ENCODE measurements at regions not wholly inside any gene's neighbourhood (a gene's known extent, or its start where the extent isn't known, plus 50 kb on each side); places are given as distances from the start of the nearest gene placed in this dataset.

DNA sequence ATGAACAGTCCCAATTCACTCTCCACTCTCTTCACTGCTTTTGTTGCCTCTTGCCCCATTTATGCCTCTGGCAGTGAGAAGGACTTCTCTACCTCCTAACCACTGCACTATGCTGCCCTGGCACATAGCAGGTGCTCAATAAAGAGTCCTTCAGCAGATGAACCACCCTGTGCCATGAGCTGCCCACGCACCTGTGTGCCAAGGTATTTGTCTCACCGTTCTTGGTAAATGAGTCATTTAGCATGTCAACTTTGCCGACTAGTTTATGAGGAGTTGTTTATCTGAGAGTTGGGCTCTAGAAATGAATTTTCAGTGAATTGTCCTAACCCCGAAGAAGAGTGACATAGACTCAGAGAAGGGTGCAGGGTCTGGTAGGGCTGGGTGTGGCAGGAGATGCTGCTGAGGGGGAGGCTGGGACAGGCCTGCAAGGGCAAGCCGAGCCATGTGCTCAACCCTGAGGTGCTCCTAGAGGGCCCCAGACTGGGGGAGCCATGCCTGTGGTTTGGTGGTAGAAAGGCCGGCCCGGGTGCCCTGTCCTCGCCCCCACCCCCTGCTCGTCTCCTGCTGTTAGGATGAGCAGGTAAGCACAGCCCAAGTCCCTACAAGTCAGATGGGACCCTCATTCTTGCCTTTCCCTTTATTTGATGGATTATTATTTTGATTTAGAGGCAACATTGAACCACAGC is 654.5 kb downstream of the MATN1 start:
- no peak for DNase-seq
- no peaks in the 10 kb centered on the region for H3K9me3 Mint-ChIP-seq
- H3K27me3 Mint-ChIP-seq (ENCODE audit: low read depth in 3 of 3), result peaks cover 2 to 3% (median 3%) of the 10 kb centered on the region in 3 donors
- H3K4me1 Mint-ChIP-seq, result no peaks in the 10 kb centered on the region
- no peak overlapping the region for H3K4me3 Mint-ChIP-seq
- H3K27ac Mint-ChIP-seq, result no peak overlapping the region
- H3K36me3 Mint-ChIP-seq, result no peaks in the 10 kb centered on the region

DNA sequence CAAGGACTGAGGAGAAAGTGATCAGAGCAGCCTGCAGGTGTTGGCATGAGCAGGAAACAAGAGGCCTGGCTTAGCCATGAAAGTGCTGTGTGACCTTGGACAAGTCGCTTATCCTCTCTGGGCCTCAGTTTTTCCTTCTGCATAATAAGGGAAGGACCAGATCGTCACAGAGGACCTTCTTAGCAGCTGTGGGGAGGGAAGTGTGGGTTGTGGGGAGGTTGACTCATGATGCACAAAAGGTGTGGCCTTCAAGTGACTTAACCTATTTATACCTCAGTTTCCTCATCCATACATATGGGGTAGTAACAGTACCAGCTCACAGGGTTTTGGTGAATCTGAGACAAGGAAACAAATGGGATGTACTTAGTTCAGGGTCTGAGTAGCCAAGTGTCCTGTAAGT is 658.8 kb downstream of the MATN1 start:
- no peaks in the 10 kb centered on the region for H3K4me1 Mint-ChIP-seq
- no peak for DNase-seq
- no peak overlapping the region for H3K4me3 Mint-ChIP-seq
- no peaks in the 10 kb centered on the region for H3K9me3 Mint-ChIP-seq
- peaks cover 0 to 6% (median 3%) of the 10 kb centered on the region in 3 donors for H3K27me3 Mint-ChIP-seq (ENCODE audit: low read depth in 3 of 3)
- no peak overlapping the region for H3K27ac Mint-ChIP-seq
- H3K36me3 Mint-ChIP-seq, result no peaks in the 10 kb centered on the region

DNA sequence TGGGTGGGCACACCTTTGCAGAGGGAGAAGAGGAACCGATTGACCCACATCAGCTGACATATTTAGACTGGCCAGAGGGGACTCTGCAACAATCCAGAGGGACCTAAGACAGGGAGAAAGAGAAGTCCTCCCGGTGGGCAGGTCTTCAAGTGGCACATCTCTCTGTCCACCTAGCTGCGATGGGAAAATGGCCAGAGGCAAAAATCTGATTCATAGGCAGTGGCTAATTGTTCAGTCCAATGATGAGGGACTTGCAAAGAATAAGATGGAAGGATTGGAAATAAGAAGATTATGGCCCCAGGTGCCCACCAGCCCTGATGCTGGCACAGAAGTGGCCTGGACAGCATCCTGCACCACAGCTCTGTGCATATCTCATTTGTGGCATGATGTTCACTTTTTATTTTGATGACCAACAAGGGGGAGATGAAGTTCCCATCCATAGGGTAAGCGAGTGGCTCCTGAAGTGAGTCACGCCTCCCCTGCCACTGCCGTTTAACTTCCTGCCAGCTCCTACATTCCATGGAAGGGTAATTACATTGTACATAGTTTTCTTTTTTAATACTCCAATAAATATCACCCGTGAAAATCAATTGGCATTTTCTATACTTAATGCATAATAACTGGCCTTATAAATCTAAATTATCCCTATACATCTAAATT is 659.6 kb downstream of the MATN1 start:
- no peak for DNase-seq
- H3K4me3 Mint-ChIP-seq, result no peak overlapping the region
- peaks cover 0 to 6% (median 3%) of the 10 kb centered on the region in 3 donors for H3K27me3 Mint-ChIP-seq (ENCODE audit: low read depth in 3 of 3)
- H3K27ac Mint-ChIP-seq, result no peak overlapping the region
- no peaks in the 10 kb centered on the region for H3K4me1 Mint-ChIP-seq
- H3K9me3 Mint-ChIP-seq, result no peaks in the 10 kb centered on the region
- H3K36me3 Mint-ChIP-seq, result no peaks in the 10 kb centered on the region

DNA sequence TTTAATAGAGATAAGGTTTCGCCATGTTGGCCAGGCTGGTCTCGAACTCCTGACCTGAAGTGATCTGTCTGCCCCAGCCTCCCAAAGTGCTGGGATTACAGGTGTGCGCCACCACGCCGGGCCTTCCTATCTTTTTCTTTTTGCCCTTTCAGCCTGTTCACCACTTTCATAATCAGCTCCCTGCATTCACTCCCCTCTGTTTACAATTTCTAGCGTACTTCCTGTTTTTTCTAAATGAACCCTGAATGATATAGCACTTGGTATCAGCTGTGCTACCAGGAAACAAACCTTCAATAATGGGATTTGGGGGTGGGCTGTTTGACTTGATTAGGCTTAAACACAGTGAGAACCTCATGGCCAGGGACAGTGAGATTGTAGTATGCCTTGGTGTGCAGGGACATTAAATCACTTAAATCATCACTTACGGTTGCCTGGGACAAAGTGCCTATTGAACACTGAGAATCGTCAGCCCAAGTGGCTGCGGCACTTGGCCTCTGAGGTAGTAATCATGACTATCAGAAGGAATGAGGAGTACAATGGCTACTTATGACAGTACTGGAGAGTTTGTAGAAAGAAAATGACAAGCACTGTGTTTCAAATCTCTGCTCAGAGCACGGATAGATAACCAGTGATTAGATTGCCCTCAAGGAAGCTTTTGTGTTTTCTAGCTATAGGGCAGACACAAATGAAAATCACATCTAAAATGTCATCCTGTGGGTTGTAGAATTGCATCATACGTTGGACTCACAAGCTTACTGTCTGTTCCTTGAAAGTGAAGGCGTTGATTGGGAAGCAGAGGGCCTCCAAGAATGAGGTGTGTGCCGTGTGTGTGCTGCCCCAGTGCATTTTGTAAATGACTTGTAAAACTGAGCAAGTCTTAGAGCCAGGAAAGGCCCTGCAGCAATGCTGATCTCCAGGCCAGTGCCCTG is 661.8 kb downstream of the MATN1 start:
- H3K27me3 Mint-ChIP-seq (ENCODE audit: low read depth in 3 of 3), result peaks cover 0 to 6% (median 5%) of the 10 kb centered on the region in 3 donors
- no peaks in the 10 kb centered on the region for H3K9me3 Mint-ChIP-seq
- no peaks in the 10 kb centered on the region for H3K36me3 Mint-ChIP-seq
- no peak for DNase-seq
- H3K27ac Mint-ChIP-seq, result no peak overlapping the region
- no peak overlapping the region for H3K4me3 Mint-ChIP-seq
- no peaks in the 10 kb centered on the region for H3K4me1 Mint-ChIP-seq

DNA sequence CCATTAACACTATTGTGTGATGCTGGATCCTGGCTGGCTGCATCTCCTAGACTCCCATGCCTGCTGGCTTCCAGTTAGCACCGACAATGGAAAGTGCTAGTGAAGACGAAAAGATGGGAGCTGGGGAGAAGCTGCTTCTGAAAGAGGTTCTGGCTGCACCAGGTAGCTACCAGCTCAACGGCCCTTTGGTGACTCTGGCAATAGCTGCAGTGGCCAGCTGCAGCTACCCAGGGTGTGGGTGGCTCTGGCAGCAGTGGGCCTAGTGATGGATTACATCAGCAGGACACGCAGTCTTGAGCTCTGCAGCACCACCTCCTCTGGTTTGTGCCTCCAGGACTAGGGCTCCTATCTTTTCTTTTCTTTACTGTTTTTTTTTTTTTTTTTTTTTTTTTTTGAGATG is 662.6 kb downstream of the MATN1 start:
- Mint-ChIP-seq H3K27ac (no peak overlapping the region), H3K4me1 (no peaks in the 10 kb centered on the region), H3K27me3 (ENCODE audit: low read depth in 3 of 3) (peaks cover 0 to 7% (median 5%) of the 10 kb centered on the region in 3 donors)

DNA sequence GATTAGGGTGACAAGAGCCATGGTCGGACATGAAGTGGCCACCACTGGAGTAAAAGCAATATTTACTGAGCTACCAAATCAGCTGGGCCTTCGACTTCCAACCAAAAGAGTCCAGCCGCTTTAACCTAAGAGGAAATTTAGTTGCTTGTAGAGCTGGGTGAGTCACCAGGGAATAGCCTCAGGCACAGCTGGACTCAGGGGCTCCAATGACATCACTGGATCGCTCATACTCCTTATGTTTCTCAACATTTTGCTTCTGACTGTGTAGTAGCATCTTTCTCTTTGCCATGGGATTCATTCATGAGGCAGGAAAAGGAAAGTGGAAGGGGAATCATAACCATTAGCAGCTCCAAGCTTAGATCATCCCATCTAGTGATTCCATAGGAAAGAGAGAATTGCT is 664.4 kb downstream of the MATN1 start:
- H3K27me3 Mint-ChIP-seq (ENCODE audit: low read depth in 3 of 3), result peaks cover 0 to 11% (median 4%) of the 10 kb centered on the region in 3 donors
- H3K4me3 Mint-ChIP-seq, result no peak overlapping the region
- H3K4me1 Mint-ChIP-seq, result no peaks in the 10 kb centered on the region
- H3K36me3 Mint-ChIP-seq, result no peaks in the 10 kb centered on the region
- H3K9me3 Mint-ChIP-seq, result no peaks in the 10 kb centered on the region
- DNase-seq, result no peak
- no peak overlapping the region for H3K27ac Mint-ChIP-seq

More for the DNA sequence above, 662.6 kb downstream of the MATN1 start:
- Mint-ChIP-seq H3K36me3 (no peaks in the 10 kb centered on the region), H3K4me3 (no peak overlapping the region), H3K9me3 (no peaks in the 10 kb centered on the region)
- no peak for DNase-seq

DNA sequence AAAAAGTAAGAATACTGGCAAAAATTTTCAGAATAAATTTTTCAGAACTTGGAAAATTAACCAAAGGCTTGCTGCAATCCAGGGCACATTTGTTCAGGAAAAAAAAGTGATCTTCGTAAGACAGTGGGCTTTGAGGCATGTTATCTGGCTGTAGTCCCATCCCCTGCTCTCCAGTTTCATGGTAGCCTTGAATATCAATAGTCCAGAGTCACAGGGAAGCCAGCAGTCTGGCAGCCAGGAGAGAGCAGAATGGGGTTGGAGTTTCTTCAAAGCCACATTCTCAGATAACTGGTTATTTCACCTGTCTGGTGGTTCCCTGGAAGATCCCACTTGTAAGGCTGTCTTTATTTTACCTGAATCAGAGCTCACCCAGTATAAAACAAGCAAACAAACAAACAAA is 669.3 kb downstream of the MATN1 start:
- H3K27me3 Mint-ChIP-seq (ENCODE audit: low read depth in 3 of 3), result peaks cover 2 to 13% (median 9%) of the 10 kb centered on the region in 3 donors

DNA sequence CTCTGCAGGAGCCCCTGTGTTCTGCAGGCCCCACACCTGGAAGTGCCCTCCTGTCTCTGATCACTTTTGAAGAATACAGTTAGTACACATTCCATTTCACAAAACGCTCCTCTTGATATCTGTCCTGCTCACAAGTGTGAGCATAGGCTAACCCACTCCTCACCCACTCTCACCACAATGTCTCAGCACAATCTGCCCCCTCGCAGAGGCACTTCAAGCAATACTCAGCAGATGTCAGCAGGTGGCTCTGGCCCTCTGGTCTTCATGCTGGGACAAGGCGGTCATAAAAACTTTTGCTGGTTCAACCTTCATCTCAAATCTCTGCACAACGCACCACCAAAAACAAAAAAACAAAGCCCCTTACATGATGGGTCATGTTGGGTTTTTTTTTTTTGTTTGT is 671.2 kb downstream of the MATN1 start:
- no peak overlapping the region for H3K27ac Mint-ChIP-seq
- H3K4me3 Mint-ChIP-seq, result no peak overlapping the region
- H3K4me1 Mint-ChIP-seq, result peaks cover 0 to 4% of the 10 kb centered on the region in 2 donors
- DNase-seq, result no peak
- peaks cover 2 to 13% (median 9%) of the 10 kb centered on the region in 3 donors for H3K27me3 Mint-ChIP-seq (ENCODE audit: low read depth in 3 of 3)
- no peaks in the 10 kb centered on the region for H3K36me3 Mint-ChIP-seq
- H3K9me3 Mint-ChIP-seq, result no peaks in the 10 kb centered on the region

More for the DNA sequence above, 669.3 kb downstream of the MATN1 start:
- Mint-ChIP-seq H3K9me3 (no peaks in the 10 kb centered on the region), H3K36me3 (no peaks in the 10 kb centered on the region), H3K4me3 (no peak overlapping the region), H3K27ac (no peak overlapping the region), H3K4me1 (no peaks in the 10 kb centered on the region)
- no peak for DNase-seq

DNA sequence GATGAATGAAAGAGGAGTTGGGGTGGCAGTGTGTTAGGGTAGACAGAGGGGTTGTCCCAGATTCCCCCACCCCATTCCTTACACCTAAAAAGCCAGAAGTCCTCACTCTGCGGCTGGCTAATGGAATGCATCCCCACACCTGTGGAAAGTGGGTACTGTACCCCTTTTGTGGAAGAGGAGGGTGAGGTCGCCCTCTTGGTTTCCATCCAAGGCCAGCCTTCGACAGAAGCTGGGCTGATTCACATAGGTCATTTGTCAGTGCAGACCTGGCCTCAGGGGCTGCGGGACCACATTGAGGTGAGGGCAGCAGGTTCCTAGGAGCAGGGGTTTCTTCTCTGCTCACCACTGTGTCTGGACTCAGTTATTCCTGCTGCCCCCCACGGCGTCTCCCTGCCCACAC is 671.6 kb downstream of the MATN1 start:
- Mint-ChIP-seq H3K27me3 (ENCODE audit: low read depth in 3 of 3) (peaks cover 2 to 13% (median 9%) of the 10 kb centered on the region in 3 donors), H3K9me3 (no peaks in the 10 kb centered on the region), H3K36me3 (no peaks in the 10 kb centered on the region), H3K27ac (no peak overlapping the region), H3K4me1 (peaks cover 0 to 4% of the 10 kb centered on the region in 2 donors), H3K4me3 (no peak overlapping the region)
- no peak for DNase-seq

DNA sequence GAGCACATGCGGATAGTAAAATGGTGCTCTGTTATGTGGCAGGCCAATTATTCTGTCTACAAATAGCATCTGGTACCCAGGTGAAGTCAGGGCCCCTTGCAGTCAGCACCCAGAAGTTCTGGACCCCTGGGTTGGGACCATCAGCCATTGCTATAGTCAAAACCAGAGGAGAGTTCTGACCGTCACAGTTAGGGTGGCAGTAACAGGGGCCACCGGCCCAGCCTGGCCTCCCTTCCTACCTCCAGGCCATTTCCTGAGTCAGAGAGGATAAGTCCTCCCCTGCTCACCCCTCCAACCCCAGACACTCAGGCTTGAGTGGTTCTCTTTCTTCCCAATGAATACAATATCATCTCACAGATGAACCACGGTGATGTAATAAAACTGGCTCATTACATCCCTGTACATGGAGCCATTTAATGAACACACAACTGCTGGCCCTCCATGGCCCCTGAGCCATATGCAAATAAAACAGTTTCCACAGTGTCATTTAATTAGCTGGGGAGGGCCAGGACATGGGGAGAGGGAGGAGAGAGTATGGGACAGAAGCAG is 673.6 kb downstream of the MATN1 start:
- Mint-ChIP-seq H3K4me1 (peaks cover 2 to 7% of the 10 kb centered on the region in 2 donors), H3K4me3 (no peak overlapping the region), H3K27ac (no peak overlapping the region), H3K27me3 (ENCODE audit: low read depth in 3 of 3) (peaks cover 3 to 9% (median 6%) of the 10 kb centered on the region in 3 donors), H3K36me3 (no peaks in the 10 kb centered on the region), H3K9me3 (no peaks in the 10 kb centered on the region)
- DNase-seq, result no peak

DNA sequence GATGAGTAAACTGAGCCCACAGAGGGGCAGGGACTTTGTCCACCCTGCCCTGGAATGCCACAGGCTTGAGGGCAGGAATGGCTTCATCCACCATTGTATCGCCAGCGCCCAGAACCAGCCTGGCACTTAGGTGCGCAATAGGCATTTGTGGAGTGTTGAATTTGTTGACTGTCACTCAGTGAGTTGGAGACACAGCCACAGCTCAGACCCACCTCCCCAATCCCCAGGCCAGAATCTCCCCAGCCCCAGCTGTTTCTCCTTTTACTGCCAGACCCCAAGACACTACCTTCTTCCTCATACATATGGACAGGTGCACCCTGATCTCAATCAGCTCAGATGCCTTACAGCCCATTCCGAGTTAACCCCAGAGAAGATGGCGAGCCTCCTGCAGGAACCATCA is 674.5 kb downstream of the MATN1 start:
- H3K27me3 Mint-ChIP-seq (ENCODE audit: low read depth in 3 of 3), result peaks cover 3 to 9% (median 6%) of the 10 kb centered on the region in 3 donors
- no peak overlapping the region for H3K4me3 Mint-ChIP-seq
- no peaks in the 10 kb centered on the region for H3K36me3 Mint-ChIP-seq
- peaks cover 11 to 17% of the 10 kb centered on the region in 2 donors for H3K4me1 Mint-ChIP-seq
- H3K9me3 Mint-ChIP-seq, result no peaks in the 10 kb centered on the region
- H3K27ac Mint-ChIP-seq, result no peak overlapping the region
- DNase-seq, result no peak

DNA sequence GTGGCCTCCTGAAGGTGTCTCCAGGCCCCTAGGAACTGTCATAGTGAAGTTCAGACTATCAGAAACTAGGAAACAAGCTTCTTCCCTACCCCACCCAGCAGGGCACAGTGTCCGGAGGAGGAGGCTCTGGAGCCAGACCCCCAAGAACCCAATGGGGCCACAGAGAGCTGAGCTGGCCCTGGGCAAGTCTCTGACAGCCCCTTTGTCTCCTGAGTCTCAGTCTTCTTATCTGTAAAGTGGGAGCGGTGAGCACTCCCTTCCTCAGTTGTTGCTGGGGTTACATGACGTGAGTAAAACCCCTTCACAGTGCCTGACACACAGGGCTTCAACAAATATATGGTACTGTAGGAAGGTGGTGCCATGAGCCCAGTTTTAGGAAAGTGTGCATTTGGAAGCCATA is 675.8 kb downstream of the MATN1 start:
- Mint-ChIP-seq H3K9me3 (no peaks in the 10 kb centered on the region), H3K27me3 (ENCODE audit: low read depth in 3 of 3) (peaks cover 6 to 9% (median 7%) of the 10 kb centered on the region in 3 donors), H3K4me1 (peaks cover 23 to 30% of the 10 kb centered on the region in 2 donors), H3K4me3 (no peak overlapping the region), H3K36me3 (no peaks in the 10 kb centered on the region), H3K27ac (no peak overlapping the region)
- DNase-seq, result no peak

DNA sequence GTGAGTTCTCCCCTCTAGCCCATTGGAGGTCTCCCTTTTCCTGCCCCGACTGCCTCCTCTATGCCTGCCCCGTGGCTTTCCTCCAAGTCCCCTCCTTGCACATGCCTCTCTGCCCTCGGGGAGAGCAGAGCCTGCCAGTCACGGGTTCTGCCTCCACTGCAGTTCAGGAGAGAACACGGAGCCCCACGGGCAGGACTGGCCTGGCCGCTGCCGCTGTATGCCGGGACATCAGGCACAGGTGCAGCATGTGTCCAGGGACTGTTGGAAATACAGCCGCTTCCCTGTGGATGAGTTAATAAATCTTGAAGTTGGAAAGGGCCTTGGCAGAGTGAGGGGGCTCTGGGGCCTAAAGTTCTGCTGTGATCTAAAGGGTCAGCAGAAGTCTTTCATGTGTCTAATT is 676.6 kb downstream of the MATN1 start:
- peaks cover 24 to 32% of the 10 kb centered on the region in 2 donors for H3K4me1 Mint-ChIP-seq
- no peak overlapping the region for H3K27ac Mint-ChIP-seq
- H3K4me3 Mint-ChIP-seq, result no peak overlapping the region
- H3K27me3 Mint-ChIP-seq (ENCODE audit: low read depth in 3 of 3), result peaks cover 6 to 9% (median 7%) of the 10 kb centered on the region in 3 donors
- no peaks in the 10 kb centered on the region for H3K36me3 Mint-ChIP-seq
- no peak for DNase-seq
- no peaks in the 10 kb centered on the region for H3K9me3 Mint-ChIP-seq

Measured in immature natural killer cell (primary cell).